ENCODE measurements at regions not wholly inside any gene's neighbourhood (a gene's known extent, or its start where the extent isn't known, plus 50 kb on each side); places are given as distances from the start of the nearest gene placed in this dataset.

DNA sequence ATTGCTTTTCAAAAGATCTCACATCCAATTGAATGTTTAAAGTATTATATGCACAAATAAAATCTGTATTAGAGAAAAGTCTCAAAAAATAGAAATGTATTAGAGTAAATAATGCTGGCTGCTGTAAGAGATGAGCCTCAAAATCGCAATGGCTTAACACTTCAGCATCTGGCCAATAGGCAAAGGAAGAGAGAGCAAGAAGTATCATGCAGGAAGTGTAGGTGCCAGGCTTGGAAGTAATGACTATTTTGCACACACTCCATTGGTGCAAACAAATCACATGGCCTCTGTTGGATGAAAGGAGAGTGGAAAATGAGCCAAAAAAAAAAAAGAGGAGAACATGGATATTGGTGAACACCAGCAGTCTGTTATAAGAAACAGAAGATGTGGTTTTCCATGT is 193.0 kb upstream of the E2F8 start:
- H3K9me3 ChIP-seq (ENCODE audit: control insufficient read depth, low read length) = no peaks in the 10 kb centered on the region
- H3K27ac ChIP-seq (ENCODE audit: insufficient read depth, low read length, poor library complexity, severe bottlenecking) = no peak overlapping the region
- no peaks in the 10 kb centered on the region for H3K4me1 ChIP-seq (ENCODE audit: control insufficient read depth, insufficient read depth, low read length, poor library complexity, severe bottlenecking)
- H3K36me3 ChIP-seq (ENCODE audit: control insufficient read depth, insufficient read depth, low read length) = no peaks in the 10 kb centered on the region
- DNase-seq = no peak
- no peaks in the 10 kb centered on the region for H3K27me3 ChIP-seq (replicated peaks; ENCODE audit: control insufficient read depth, insufficient read depth, low read length, poor library complexity, severe bottlenecking)
- H3K4me3 ChIP-seq (ENCODE audit: insufficient read depth, low read depth, low read length, poor library complexity, severe bottlenecking) = no peak overlapping the region

- no peak for DNase-seq
- Histone ChIP-seq H3K9me3 (ENCODE audit: control insufficient read depth, low read length) (no peaks in the 10 kb centered on the region), H3K36me3 (ENCODE audit: control insufficient read depth, insufficient read depth, low read length) (no peaks in the 10 kb centered on the region), H3K4me3 (ENCODE audit: insufficient read depth, low read depth, low read length, poor library complexity, severe bottlenecking) (no peak overlapping the region), H3K27ac (ENCODE audit: insufficient read depth, low read length, poor library complexity, severe bottlenecking) (no peak overlapping the region), H3K4me1 (ENCODE audit: control insufficient read depth, insufficient read depth, low read length, poor library complexity, severe bottlenecking) (no peaks in the 10 kb centered on the region), H3K27me3 (replicated peaks; ENCODE audit: control insufficient read depth, insufficient read depth, low read length, poor library complexity, severe bottlenecking) (no peaks in the 10 kb centered on the region)
Observed at GRCh38 chr11:19433367-19433766, 192.6 kb upstream of the E2F8 start.

- no peak overlapping the region for H3K4me3 ChIP-seq (ENCODE audit: insufficient read depth, low read depth, low read length, poor library complexity, severe bottlenecking)
- no peaks in the 10 kb centered on the region for H3K9me3 ChIP-seq (ENCODE audit: control insufficient read depth, low read length)
- no peak for DNase-seq
- no peaks in the 10 kb centered on the region for H3K27me3 ChIP-seq (replicated peaks; ENCODE audit: control insufficient read depth, insufficient read depth, low read length, poor library complexity, severe bottlenecking)
- H3K36me3 ChIP-seq (ENCODE audit: control insufficient read depth, insufficient read depth, low read length) = no peaks in the 10 kb centered on the region
- no peaks in the 10 kb centered on the region for H3K4me1 ChIP-seq (ENCODE audit: control insufficient read depth, insufficient read depth, low read length, poor library complexity, severe bottlenecking)
- H3K27ac ChIP-seq (ENCODE audit: insufficient read depth, low read length, poor library complexity, severe bottlenecking) = no peak overlapping the region
Observed at GRCh38 chr11:19432370-19433061, 191.8 kb upstream of the E2F8 start.

DNA sequence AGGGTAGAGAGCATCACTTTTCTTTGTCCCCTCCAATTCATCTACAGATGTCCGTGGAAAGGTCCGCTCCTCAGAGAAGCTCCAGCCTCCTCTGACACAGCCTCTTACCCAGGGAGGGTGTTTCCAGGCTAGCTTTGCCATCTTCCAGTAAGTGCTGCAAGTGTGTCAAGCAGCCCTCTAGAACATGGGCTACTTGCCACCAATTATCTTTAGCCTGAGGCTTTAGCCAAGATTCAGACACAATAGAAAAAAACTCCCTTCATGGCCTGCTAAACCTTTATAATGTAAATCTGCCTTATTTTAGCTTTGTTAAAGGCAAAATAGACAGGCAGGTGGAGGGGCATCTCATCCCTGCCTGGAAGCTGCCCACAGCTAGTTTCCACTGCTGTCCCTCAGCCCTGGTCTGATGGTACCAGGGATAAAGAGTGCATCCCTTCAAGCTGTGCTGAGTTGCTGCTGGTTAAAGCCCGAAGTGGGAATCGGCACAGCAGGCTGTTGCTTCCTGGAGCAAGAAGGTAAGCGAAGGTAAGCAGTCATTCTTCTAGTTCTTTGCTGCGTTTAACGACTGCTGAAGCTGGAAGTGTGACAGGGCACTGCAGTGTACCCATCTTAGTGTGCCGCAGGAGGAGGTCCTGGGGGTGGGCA is 190.1 kb upstream of the E2F8 start:
- Histone ChIP-seq H3K27ac (ENCODE audit: insufficient read depth, low read length, poor library complexity, severe bottlenecking) (no peak overlapping the region), H3K27me3 (replicated peaks; ENCODE audit: control insufficient read depth, insufficient read depth, low read length, poor library complexity, severe bottlenecking) (no peaks in the 10 kb centered on the region), H3K4me3 (ENCODE audit: insufficient read depth, low read depth, low read length, poor library complexity, severe bottlenecking) (no peak overlapping the region), H3K9me3 (ENCODE audit: control insufficient read depth, low read length) (no peaks in the 10 kb centered on the region), H3K36me3 (ENCODE audit: control insufficient read depth, insufficient read depth, low read length) (no peaks in the 10 kb centered on the region), H3K4me1 (ENCODE audit: control insufficient read depth, insufficient read depth, low read length, poor library complexity, severe bottlenecking) (no peaks in the 10 kb centered on the region)
- no peak for DNase-seq

- H3K27me3 ChIP-seq (replicated peaks; ENCODE audit: control insufficient read depth, insufficient read depth, low read length, poor library complexity, severe bottlenecking) = no peaks in the 10 kb centered on the region
- no peak for DNase-seq
- H3K9me3 ChIP-seq (ENCODE audit: control insufficient read depth, low read length) = no peaks in the 10 kb centered on the region
- H3K4me1 ChIP-seq (ENCODE audit: control insufficient read depth, insufficient read depth, low read length, poor library complexity, severe bottlenecking) = no peaks in the 10 kb centered on the region
- H3K4me3 ChIP-seq (ENCODE audit: insufficient read depth, low read depth, low read length, poor library complexity, severe bottlenecking) = no peak overlapping the region
- no peak overlapping the region for H3K27ac ChIP-seq (ENCODE audit: insufficient read depth, low read length, poor library complexity, severe bottlenecking)
- no peaks in the 10 kb centered on the region for H3K36me3 ChIP-seq (ENCODE audit: control insufficient read depth, insufficient read depth, low read length)
Observed at GRCh38 chr11:19430346-19430745, 189.6 kb upstream of the E2F8 start.

DNA sequence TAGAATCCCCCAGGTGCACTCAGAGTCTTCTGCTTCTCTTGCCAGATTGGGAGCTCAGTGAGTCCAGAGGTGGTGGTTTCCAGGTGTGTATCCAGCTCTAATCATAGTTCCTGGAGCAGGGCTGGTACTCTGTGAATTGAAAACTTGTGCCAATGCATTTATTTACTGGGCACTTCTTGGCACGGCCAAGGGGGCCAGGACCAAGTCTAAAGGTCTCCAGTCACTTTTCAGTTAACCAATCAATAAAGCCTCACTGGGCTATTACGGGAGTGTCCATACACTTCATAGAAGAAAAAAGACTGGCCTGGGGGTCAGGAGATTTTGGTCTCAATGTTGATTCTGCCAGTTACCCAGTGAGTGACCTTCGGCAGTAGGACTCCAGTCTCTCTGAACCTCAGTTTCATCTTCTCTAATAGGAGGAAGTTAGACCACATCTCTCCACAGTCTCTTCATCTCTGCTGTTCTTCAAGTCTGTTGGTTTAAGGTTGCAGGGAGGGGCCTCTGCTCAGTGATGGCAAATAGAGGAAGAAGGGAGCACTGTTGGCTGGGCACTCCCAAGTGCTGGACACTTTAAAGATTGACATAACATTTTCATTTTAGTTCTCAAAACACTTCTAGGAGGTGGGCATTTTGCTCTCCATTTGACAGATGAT is 188.5 kb upstream of the E2F8 start:
- Histone ChIP-seq H3K27ac (ENCODE audit: insufficient read depth, low read length, poor library complexity, severe bottlenecking) (no peak overlapping the region), H3K36me3 (ENCODE audit: control insufficient read depth, insufficient read depth, low read length) (no peaks in the 10 kb centered on the region), H3K4me3 (ENCODE audit: insufficient read depth, low read depth, low read length, poor library complexity, severe bottlenecking) (no peak overlapping the region), H3K4me1 (ENCODE audit: control insufficient read depth, insufficient read depth, low read length, poor library complexity, severe bottlenecking) (no peaks in the 10 kb centered on the region), H3K27me3 (replicated peaks; ENCODE audit: control insufficient read depth, insufficient read depth, low read length, poor library complexity, severe bottlenecking) (no peaks in the 10 kb centered on the region), H3K9me3 (ENCODE audit: control insufficient read depth, low read length) (no peaks in the 10 kb centered on the region)
- DNase-seq = no peak

- DNase-seq = no peak
- Histone ChIP-seq H3K4me3 (ENCODE audit: insufficient read depth, low read depth, low read length, poor library complexity, severe bottlenecking) (no peak overlapping the region), H3K27me3 (replicated peaks; ENCODE audit: control insufficient read depth, insufficient read depth, low read length, poor library complexity, severe bottlenecking) (no peaks in the 10 kb centered on the region), H3K9me3 (ENCODE audit: control insufficient read depth, low read length) (no peaks in the 10 kb centered on the region), H3K4me1 (ENCODE audit: control insufficient read depth, insufficient read depth, low read length, poor library complexity, severe bottlenecking) (no peaks in the 10 kb centered on the region), H3K36me3 (ENCODE audit: control insufficient read depth, insufficient read depth, low read length) (no peaks in the 10 kb centered on the region), H3K27ac (ENCODE audit: insufficient read depth, low read length, poor library complexity, severe bottlenecking) (no peak overlapping the region)
Observed at GRCh38 chr11:19428206-19429002, 187.7 kb upstream of the E2F8 start.

DNA sequence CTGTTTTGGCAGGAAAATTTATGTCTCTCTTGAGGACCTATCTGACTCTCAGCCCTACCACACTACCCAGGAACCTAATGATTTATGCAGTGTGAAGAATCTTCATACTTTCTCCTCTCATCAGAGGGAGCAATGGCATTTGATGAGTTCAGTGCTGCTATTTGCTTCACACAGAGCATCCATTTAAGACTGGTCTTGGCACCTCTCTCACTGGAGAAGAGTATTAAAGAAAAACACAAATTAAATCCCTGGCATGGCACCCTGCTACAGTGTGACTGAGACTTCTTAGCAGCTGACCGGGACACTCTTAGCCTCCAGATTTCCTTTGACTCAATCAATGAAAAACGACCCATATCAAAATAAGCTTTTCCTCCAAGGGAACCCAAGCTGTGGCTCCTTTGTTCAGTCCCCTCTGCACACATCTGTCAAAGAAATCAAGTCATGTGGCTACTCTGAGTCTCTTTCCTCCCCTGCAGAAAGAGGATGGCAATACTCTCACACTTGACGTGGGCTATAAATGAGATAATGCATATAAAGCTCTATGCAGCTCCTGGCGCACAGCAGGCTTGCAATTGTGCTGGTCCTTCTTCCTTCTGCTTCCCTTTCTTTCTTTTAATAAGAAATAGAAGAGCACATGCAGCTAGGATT is 186.1 kb upstream of the E2F8 start:
- no peaks in the 10 kb centered on the region for H3K4me1 ChIP-seq (ENCODE audit: control insufficient read depth, insufficient read depth, low read length, poor library complexity, severe bottlenecking)
- H3K27me3 ChIP-seq (replicated peaks; ENCODE audit: control insufficient read depth, insufficient read depth, low read length, poor library complexity, severe bottlenecking) = no peaks in the 10 kb centered on the region
- no peak overlapping the region for H3K27ac ChIP-seq (ENCODE audit: insufficient read depth, low read length, poor library complexity, severe bottlenecking)
- H3K36me3 ChIP-seq (ENCODE audit: control insufficient read depth, insufficient read depth, low read length) = no peaks in the 10 kb centered on the region
- no peak for DNase-seq
- no peaks in the 10 kb centered on the region for H3K9me3 ChIP-seq (ENCODE audit: control insufficient read depth, low read length)
- no peak overlapping the region for H3K4me3 ChIP-seq (ENCODE audit: insufficient read depth, low read depth, low read length, poor library complexity, severe bottlenecking)

DNA sequence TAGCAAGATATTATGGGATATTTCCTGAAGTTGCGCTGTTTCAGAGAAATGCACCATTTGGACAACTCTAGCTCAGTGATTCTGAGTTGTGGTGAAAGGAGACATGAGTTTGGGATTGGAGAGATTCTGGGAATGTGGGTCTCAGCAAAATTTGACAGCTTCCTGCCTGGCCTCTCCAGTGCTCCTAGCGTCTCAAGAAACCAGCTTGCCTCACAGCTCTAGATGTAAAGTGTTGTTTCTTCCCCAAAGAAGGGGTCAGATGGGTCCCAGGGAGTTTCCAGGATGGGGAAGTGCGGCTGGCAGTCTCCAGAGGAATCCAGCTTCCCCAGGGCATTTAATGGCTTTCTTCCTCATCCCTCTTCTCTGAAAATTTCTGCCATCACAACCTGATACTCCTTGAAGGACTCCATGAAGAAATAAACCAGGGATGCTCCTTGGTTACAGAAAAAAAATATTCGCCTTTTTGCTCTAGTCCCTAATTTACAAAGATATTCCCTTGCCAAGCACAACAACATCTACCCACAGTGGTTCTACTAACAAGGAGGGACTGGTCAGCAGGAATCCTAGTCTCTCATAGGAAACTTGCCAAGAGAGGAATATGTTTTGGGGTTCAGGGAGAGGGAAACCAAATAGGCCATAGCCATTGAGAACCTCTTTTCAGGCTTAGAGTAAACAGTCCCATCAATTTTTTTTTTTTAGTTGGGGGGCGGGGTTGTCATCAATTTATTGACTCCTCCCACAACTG is 185.4 kb upstream of the E2F8 start:
- Histone ChIP-seq H3K27ac (ENCODE audit: insufficient read depth, low read length, poor library complexity, severe bottlenecking) (no peak overlapping the region), H3K27me3 (replicated peaks; ENCODE audit: control insufficient read depth, insufficient read depth, low read length, poor library complexity, severe bottlenecking) (no peaks in the 10 kb centered on the region), H3K4me1 (ENCODE audit: control insufficient read depth, insufficient read depth, low read length, poor library complexity, severe bottlenecking) (no peaks in the 10 kb centered on the region), H3K9me3 (ENCODE audit: control insufficient read depth, low read length) (no peaks in the 10 kb centered on the region), H3K4me3 (ENCODE audit: insufficient read depth, low read depth, low read length, poor library complexity, severe bottlenecking) (no peak overlapping the region), H3K36me3 (ENCODE audit: control insufficient read depth, insufficient read depth, low read length) (no peaks in the 10 kb centered on the region)
- DNase-seq = no peak
